Endodermal cell (in vitro differentiated cells): ENCODE measurements at regions not wholly inside any gene's neighbourhood (a gene's known extent, or its start where the extent isn't known, plus 50 kb on each side); places are given as distances from the start of the nearest gene placed in this dataset.

ENCODE experiments used
- DNase-seq: peaks from one replicate; pipeline ENCODE4 v3.0.0-alpha.2; 2017
- H3K27ac ChIP-seq: 2 replicates; pipeline ENCODE4 v1.5.1; 2013; ENCODE audit warnings: mild to moderate bottlenecking, low read depth, low read length, moderate library complexity
- H3K27me3 ChIP-seq: 2 replicates; pipeline ENCODE4 v1.6.1; 2013; ENCODE audit warnings: mild to moderate bottlenecking, low read length, moderate library complexity; ENCODE audit not compliant: insufficient read depth, control insufficient read depth, poor library complexity, severe bottlenecking
- H3K36me3 ChIP-seq: 2 replicates; pipeline ENCODE4 v1.7.0; 2013; ENCODE audit warnings: mild to moderate bottlenecking, low read length, moderate library complexity; ENCODE audit not compliant: control insufficient read depth, insufficient read depth
- H3K4me1 ChIP-seq: one replicate; pipeline ENCODE4 v1.7.0; 2013; ENCODE audit warnings: low read length; ENCODE audit not compliant: control insufficient read depth, insufficient read depth
- H3K4me3 ChIP-seq: 2 replicates; pipeline ENCODE4 v1.5.1; 2013; ENCODE audit warnings: mild to moderate bottlenecking, low read length, moderate library complexity
- H3K9ac ChIP-seq: 2 replicates; pipeline ENCODE4 v1.6.1; 2013; ENCODE audit warnings: mild to moderate bottlenecking, low read length, moderate library complexity; ENCODE audit not compliant: poor library complexity, severe bottlenecking; ENCODE audit errors: extremely low read depth
- H3K9me3 ChIP-seq: 2 replicates; pipeline ENCODE4 v1.6.1; 2013; ENCODE audit warnings: mild to moderate bottlenecking, low read length, moderate library complexity; ENCODE audit not compliant: control insufficient read depth
- H3K27ac Mint-ChIP-seq: 2 replicates; pipeline ENCODE4 v1.8.0; 2020; ENCODE audit warnings: mixed read lengths
- H3K27me3 Mint-ChIP-seq: 2 replicates; pipeline ENCODE4 v1.8.0; 2021; ENCODE audit warnings: mild to moderate bottlenecking, mixed read lengths; ENCODE audit not compliant: insufficient read depth
- H3K36me3 Mint-ChIP-seq: 2 replicates; pipeline ENCODE4 v1.8.0; 2020; ENCODE audit warnings: low read depth, mixed read lengths
- H3K4me1 Mint-ChIP-seq: 2 replicates; pipeline ENCODE4 v1.8.0; 2020; ENCODE audit warnings: mixed read lengths
- H3K4me3 Mint-ChIP-seq: 2 replicates; pipeline ENCODE4 v1.8.0; 2020; ENCODE audit warnings: mild to moderate bottlenecking, moderate library complexity, mixed read lengths
- H3K9me3 Mint-ChIP-seq: 2 replicates; pipeline ENCODE4 v1.8.0; 2020; ENCODE audit warnings: mild to moderate bottlenecking, mixed read lengths
- CTCF ChIP-seq: fragments of 200-600 bp; sonication (generic); conservative IDR thresholded peaks from 2 replicates; pipeline ENCODE4 v1.5.0; 2021; ENCODE audit warnings: antibody characterized with exemption, mild to moderate bottlenecking
- WGBS, 2 experiments: methylation state at CpG; one replicate each; pipeline versions ENCODE4 v1.1.5 to v1.1.7; 2013; ENCODE audit warnings: missing lambda C conversion rate in 2 of 2, mixed read lengths in 1 of 2; ENCODE audit not compliant: insufficient coverage in 1 of 2, insufficient read length in 1 of 2; 5-methylcytosine and 5-hydroxymethylcytosine counted together

- H3K4me1 Mint-ChIP-seq, result no peaks in the 10 kb centered on the region
- no peaks in the 10 kb centered on the region for H3K36me3 ChIP-seq
- no peaks in the 10 kb centered on the region for H3K27me3 ChIP-seq
- H3K27ac ChIP-seq, result no peak overlapping the region
- H3K27ac Mint-ChIP-seq, result no peak overlapping the region
- no peaks in the 10 kb centered on the region for H3K36me3 Mint-ChIP-seq
- H3K4me1 ChIP-seq, result no peaks in the 10 kb centered on the region
- no peak overlapping the region for H3K4me3 Mint-ChIP-seq
- no peaks in the 10 kb centered on the region for H3K9me3 Mint-ChIP-seq
- H3K9me3 ChIP-seq, result no peaks in the 10 kb centered on the region
- no peak for TF ChIP-seq CTCF
- H3K9ac ChIP-seq, result no peak overlapping the region
- H3K27me3 Mint-ChIP-seq, result no peaks in the 10 kb centered on the region
- WGBS, 2 experiments, result 100% methylated on average over 1 of the region's 1 CpG; no CpG with 5 or more reads in 1 of the 2 experiments
- no peak overlapping the region for H3K4me3 ChIP-seq
- DNase-seq, result no peak
Observed at GRCh38 chr7:46366526-46366925, 445.5 kb upstream of the IGFBP3 start.

- Histone ChIP-seq H3K4me1 (no peaks in the 10 kb centered on the region), H3K9ac (no peak overlapping the region), H3K27ac (no peak overlapping the region), H3K4me3 (no peak overlapping the region), H3K9me3 (no peaks in the 10 kb centered on the region), H3K27me3 (no peaks in the 10 kb centered on the region), H3K36me3 (no peaks in the 10 kb centered on the region)
- H3K4me3 Mint-ChIP-seq, result no peak overlapping the region
- no peak for DNase-seq
- H3K9me3 Mint-ChIP-seq, result no peaks in the 10 kb centered on the region
- 80 to 86% methylated on average over 1 of the region's 1 CpG for WGBS, 2 experiments
- no peaks in the 10 kb centered on the region for H3K4me1 Mint-ChIP-seq
- TF ChIP-seq CTCF, result peak; percentile 58
- no peaks in the 10 kb centered on the region for H3K36me3 Mint-ChIP-seq
- no peaks in the 10 kb centered on the region for H3K27me3 Mint-ChIP-seq
- H3K27ac Mint-ChIP-seq, result no peak overlapping the region
Observed at GRCh38 chr7:46363688-46364087, 442.6 kb upstream of the IGFBP3 start.

- no peaks in the 10 kb centered on the region for H3K4me1 Mint-ChIP-seq
- peaks cover 5% of the 10 kb centered on the region for H3K27me3 Mint-ChIP-seq
- 70 to 87% methylated on average over 1 to 2 of the region's 2 CpGs for WGBS, 2 experiments
- no peaks in the 10 kb centered on the region for H3K9me3 Mint-ChIP-seq
- H3K27ac Mint-ChIP-seq, result no peak overlapping the region
- no peaks in the 10 kb centered on the region for H3K36me3 ChIP-seq
- H3K27ac ChIP-seq, result no peak overlapping the region
- H3K27me3 ChIP-seq, result no peaks in the 10 kb centered on the region
- H3K9ac ChIP-seq, result no peak overlapping the region
- no peak overlapping the region for H3K4me3 Mint-ChIP-seq
- DNase-seq, result no peak
- peak; percentile 29 for TF ChIP-seq CTCF
- no peaks in the 10 kb centered on the region for H3K9me3 ChIP-seq
- H3K4me1 ChIP-seq, result no peaks in the 10 kb centered on the region
- no peak overlapping the region for H3K4me3 ChIP-seq
- no peaks in the 10 kb centered on the region for H3K36me3 Mint-ChIP-seq
Observed at GRCh38 chr7:46360811-46361210, 439.7 kb upstream of the IGFBP3 start.
